ENCODE measurements at regions not wholly inside any gene's neighbourhood (a gene's known extent, or its start where the extent isn't known, plus 50 kb on each side); places are given as distances from the start of the nearest gene placed in this dataset.

DNA sequence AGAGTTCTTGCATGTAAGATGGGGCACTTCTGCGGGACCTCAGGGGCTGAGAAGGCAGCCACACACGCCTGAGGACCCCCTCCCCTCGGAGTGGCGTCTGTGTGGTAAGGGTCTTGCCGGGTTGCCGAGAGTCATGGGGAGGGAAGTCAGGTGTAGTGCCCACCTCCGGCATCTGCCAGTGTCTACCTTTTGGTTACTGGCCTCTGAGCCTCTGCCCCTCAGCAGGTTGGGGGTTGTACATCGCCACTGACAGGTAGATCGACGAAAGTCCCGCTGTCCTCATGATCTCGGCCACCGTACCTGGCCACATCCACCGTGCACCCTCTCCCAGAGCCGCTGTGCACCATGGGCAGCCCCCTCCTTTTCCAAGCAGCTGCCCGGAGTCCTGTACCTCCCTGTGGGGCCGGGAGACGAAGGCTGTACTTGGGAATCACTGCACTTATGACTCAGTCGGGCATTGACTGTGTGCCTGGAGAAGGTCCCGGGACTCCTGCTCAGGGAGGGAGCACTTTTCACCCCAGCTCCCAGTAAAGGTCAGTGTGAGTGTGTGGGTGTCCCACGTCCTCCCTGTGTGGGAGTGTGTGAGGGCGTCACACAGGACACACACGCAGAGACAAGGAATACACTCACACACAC is 332.4 kb upstream of the MYT1L start:
- H3K27me3 ChIP-seq: no peaks in the 10 kb centered on the region
- no peaks in the 10 kb centered on the region for H3K36me3 ChIP-seq
- no peak overlapping the region for H3K4me3 ChIP-seq
- DNase-seq: no peak
- TF ChIP-seq, protein P1, sequence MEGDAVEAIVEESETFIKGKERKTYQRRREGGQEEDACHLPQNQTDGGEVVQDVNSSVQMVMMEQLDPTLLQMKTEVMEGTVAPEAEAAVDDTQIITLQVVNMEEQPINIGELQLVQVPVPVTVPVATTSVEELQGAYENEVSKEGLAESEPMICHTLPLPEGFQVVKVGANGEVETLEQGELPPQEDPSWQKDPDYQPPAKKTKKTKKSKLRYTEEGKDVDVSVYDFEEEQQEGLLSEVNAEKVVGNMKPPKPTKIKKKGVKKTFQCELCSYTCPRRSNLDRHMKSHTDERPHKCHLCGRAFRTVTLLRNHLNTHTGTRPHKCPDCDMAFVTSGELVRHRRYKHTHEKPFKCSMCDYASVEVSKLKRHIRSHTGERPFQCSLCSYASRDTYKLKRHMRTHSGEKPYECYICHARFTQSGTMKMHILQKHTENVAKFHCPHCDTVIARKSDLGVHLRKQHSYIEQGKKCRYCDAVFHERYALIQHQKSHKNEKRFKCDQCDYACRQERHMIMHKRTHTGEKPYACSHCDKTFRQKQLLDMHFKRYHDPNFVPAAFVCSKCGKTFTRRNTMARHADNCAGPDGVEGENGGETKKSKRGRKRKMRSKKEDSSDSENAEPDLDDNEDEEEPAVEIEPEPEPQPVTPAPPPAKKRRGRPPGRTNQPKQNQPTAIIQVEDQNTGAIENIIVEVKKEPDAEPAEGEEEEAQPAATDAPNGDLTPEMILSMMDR (IDR thresholded peaks at IDR 0.05): no peak
- TF ChIP-seq POLR2A (IDR thresholded peaks at IDR 0.05): no peak
- H3K9me3 ChIP-seq: no peaks in the 10 kb centered on the region
- intact Hi-C loops (cut with DNase I; ENCODE audit: low total_unique reads): no loop called here
- H3K27ac ChIP-seq: no peak overlapping the region
- no peaks in the 10 kb centered on the region for H3K4me1 ChIP-seq

DNA sequence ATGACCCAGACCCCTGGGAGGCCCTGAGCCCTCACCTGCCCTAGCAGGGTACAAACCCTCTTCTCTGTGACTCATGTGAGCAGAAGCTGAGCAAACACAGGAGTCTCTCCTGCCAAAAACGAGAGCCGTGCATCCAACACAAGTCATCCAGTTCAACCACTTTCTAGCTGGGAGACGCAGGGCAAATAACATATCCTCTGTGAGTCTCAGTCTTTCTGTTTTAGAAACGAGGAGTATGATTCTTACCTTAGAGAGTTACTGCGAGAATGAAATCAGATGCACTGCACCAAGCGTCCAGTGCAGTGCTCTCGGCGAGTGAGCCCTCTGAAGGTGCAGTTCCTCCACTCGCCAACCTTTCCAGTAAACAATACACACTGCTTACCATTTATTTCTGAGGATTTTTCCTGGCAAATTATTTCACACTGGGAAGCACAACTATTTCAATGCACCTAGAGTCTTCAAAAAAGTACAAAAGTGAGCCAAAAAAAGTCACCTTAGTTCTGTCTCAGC is 331.8 kb upstream of the MYT1L start:
- Histone ChIP-seq H3K4me1 (no peaks in the 10 kb centered on the region), H3K4me3 (no peak overlapping the region), H3K36me3 (no peaks in the 10 kb centered on the region), H3K9me3 (no peaks in the 10 kb centered on the region), H3K27ac (no peak overlapping the region), H3K27me3 (no peaks in the 10 kb centered on the region)
- TF ChIP-seq, protein P1 (IDR thresholded peaks at IDR 0.05): no peak
- TF ChIP-seq POLR2A (IDR thresholded peaks at IDR 0.05): no peak
- intact Hi-C loops (cut with DNase I; ENCODE audit: low total_unique reads): no loop called here
- DNase-seq: no peak

DNA sequence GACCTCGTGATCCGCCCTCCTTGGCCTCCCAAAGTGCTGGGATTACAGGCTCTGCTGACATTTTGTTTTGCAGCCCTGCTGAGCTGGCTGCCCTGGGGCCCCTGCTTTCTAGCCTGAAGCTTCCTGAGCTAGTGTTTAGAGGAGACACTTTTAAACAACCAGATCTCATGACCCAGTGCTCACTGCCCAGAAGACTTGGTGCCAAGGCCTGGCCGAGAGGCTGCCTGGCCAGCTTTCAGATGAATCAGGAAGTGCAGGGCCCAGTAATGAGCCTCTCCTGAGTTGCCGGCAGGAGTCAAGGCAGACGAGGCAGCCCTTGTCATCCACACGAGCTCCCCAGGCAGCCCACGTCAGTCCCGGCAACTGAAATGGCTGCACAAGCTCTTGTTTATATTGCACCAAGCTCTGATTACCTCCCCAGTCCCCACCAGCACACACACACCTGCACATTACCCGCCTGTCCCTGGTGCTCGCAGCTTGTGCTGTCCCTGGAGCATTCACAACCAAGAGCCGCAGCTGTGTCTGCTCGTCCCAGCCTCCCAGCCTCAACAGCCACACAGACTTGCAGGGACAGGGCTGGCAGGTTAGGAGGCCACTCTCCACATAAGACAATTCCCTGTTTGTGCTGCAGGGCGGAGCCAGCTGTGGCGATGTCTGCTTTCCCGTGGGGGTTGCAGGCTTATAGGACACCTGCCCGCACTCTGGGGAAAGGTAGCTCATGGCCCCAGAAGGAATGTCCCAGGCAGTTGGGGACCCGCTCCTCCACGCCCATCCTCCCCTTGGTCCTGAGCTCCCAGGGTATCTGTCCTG is 331.2 kb upstream of the MYT1L start:
- TF ChIP-seq, protein P1 (IDR thresholded peaks at IDR 0.05): no peak
- TF ChIP-seq POLR2A (IDR thresholded peaks at IDR 0.05): no peak
- Histone ChIP-seq H3K27me3 (no peaks in the 10 kb centered on the region), H3K4me1 (no peaks in the 10 kb centered on the region), H3K27ac (no peak overlapping the region), H3K9me3 (no peaks in the 10 kb centered on the region), H3K4me3 (no peak overlapping the region), H3K36me3 (no peaks in the 10 kb centered on the region)
- no peak for DNase-seq
- intact Hi-C loops (cut with DNase I; ENCODE audit: low total_unique reads): no loop called here

DNA sequence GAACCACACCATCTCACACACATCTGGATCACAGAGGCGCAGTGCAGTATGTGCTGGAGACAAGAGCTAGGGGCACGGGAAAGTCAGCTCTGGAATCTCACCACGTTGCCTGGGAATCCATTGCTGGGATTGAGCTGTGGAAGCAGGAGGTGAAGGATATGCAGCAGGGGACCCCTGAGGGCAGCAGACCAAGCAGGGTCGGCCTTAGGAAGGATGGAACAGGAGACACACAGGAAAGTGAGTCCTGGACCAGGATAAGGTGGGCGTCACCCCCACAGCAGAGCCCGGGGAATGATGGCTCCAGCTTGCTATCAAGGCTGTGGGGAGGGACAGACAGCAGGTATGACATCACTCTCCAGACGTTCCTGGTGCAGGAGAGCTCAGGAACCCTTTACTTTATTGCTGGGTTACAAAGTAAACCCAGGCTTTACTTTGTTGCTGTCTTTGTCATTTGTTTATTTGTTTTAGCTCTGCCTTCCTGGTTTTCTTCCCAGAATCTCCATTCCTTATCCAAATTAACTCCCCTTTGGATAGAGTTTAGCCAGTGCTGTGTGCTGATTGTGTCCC is 329.8 kb upstream of the MYT1L start:
- no peaks in the 10 kb centered on the region for H3K9me3 ChIP-seq
- no peak for DNase-seq
- intact Hi-C loops (cut with DNase I; ENCODE audit: low total_unique reads): no loop called here
- no peaks in the 10 kb centered on the region for H3K4me1 ChIP-seq
- TF ChIP-seq POLR2A (IDR thresholded peaks at IDR 0.05): no peak
- TF ChIP-seq, protein P1 (IDR thresholded peaks at IDR 0.05): no peak
- H3K27ac ChIP-seq: no peak overlapping the region
- no peaks in the 10 kb centered on the region for H3K27me3 ChIP-seq
- no peak overlapping the region for H3K4me3 ChIP-seq
- no peaks in the 10 kb centered on the region for H3K36me3 ChIP-seq

Data from uterus (tissue), 3 donors.